HCT116 (cell line): ENCODE measurements at regions not wholly inside any gene's neighbourhood (a gene's known extent, or its start where the extent isn't known, plus 50 kb on each side); places are given as distances from the start of the nearest gene placed in this dataset.

ENCODE experiments used
- ATAC-seq: fragments of 200-7000 bp; cut with Tn5 transposase; 2 replicates; pipeline ENCODE4 v1.9.1; 2020; ENCODE audit warnings: mild to moderate bottlenecking, moderate library complexity
- BruUV-seq: library from RNA; stranded (reverse); fragments of 400-500 nt; replicated peaks from 2 replicates; lab custom pipeline; 2021; lab: Mats Ljungman, UMichigan
- CTCF ChIA-PET: fragments of 300-600 bp; sonication (Branson Sonifier 250); formaldehyde crosslinking; loops from one replicate; lab custom pipeline; 2021; ENCODE audit warnings: antibody characterized with exemption; lab: Charles Lee
- POLR2A ChIA-PET: fragments of 300-600, 350-600 bp; sonication (Branson Sonifier 250); formaldehyde crosslinking; loops from one replicate; lab custom pipeline; 2021; ENCODE audit warnings: antibody characterized with exemption; lab: Charles Lee
- RAD21 ChIA-PET, 2 experiments: fragments of 300-600 bp; sonication (Branson Sonifier 250); formaldehyde crosslinking; loops; one replicate each; lab custom pipeline; 2023; ENCODE audit warnings: low total read pairs in 2 of 2; ENCODE audit not compliant: uncharacterized antibody in 2 of 2, unreplicated experiment in 2 of 2, low non-redundant PET in 1 of 2; lab: Charles Lee
- DNase-seq: peaks from one replicate; pipeline ENCODE4 v3.0.0-alpha.2; 2010; ENCODE audit warnings: low read depth, low spot score
- H2AFZ ChIP-seq: fragments of 200-600 bp; shearing (Covaris generic), sonication (generic); 2 replicates; pipeline ENCODE4 v1.6.1; 2017; ENCODE audit warnings: low read depth, mixed run types, mixed read lengths, antibody characterized with exemption, low read length; ENCODE audit not compliant: poor library complexity, severe bottlenecking
- H3K27ac ChIP-seq: 2 replicates; pipeline ENCODE4 v1.5.1; 2012; ENCODE audit warnings: low read depth, low read length
- H3K27me3 ChIP-seq: fragments of 200-600 bp; sonication (generic); 2 replicates; pipeline ENCODE4 v1.6.1; 2016; ENCODE audit warnings: mixed run types, low read length, mixed read lengths; ENCODE audit not compliant: insufficient read depth
- H3K36me3 ChIP-seq, 2 experiments: fragments of 200-500 bp in 1 of 2; fragments of 200-600 bp in 1 of 2; sonication (Bioruptor generic) in 1 of 2; sonication (generic) in 1 of 2; 2 replicates each; pipeline versions ENCODE4 v1.5.1 to v1.6.1; 2014 to 2016; ENCODE audit warnings: low read length in 2 of 2, inconsistent platforms in 1 of 2, mixed read lengths in 1 of 2, mixed run types in 1 of 2; ENCODE audit not compliant: insufficient read depth in 2 of 2, control insufficient read depth in 1 of 2
- H3K4me1 ChIP-seq, 2 experiments: fragments of 200-600 bp in 1 of 2; sonication (generic) in 1 of 2; 2 replicates each; pipeline versions ENCODE4 v1.5.1 to v1.6.1; 2012 to 2017; ENCODE audit warnings: low read length in 2 of 2, inconsistent platforms in 1 of 2, mild to moderate bottlenecking in 1 of 2, mixed read lengths in 1 of 2, mixed run types in 1 of 2, moderate library complexity in 1 of 2; ENCODE audit not compliant: insufficient read depth in 2 of 2, control insufficient read depth in 1 of 2
- H3K4me2 ChIP-seq: fragments of 200-600 bp; sonication (generic); 2 replicates; pipeline ENCODE4 v1.6.1; 2017; ENCODE audit warnings: mixed run types, low read length, mixed read lengths
- H3K4me3 ChIP-seq, 2 experiments: fragments of 200-600 bp in 1 of 2; sonication (generic) in 1 of 2; replicated peaks in 1 of 2; 2 replicates each; pipeline ENCODE4 v1.5.1; 2011 to 2016; ENCODE audit warnings: low read length in 2 of 2, control low read depth in 1 of 2, low read depth in 1 of 2, mild to moderate bottlenecking in 1 of 2, mixed read lengths in 1 of 2, mixed run types in 1 of 2
- H3K79me2 ChIP-seq: fragments of 200-600 bp; sonication (generic); 2 replicates; pipeline ENCODE4 v1.6.1; 2017; ENCODE audit warnings: mild to moderate bottlenecking, mixed run types, low read length, moderate library complexity, mixed read lengths; ENCODE audit not compliant: insufficient read depth
- H3K9ac ChIP-seq: fragments of 200-600 bp; sonication (generic); 2 replicates; pipeline ENCODE4 v1.6.1; 2016; ENCODE audit warnings: low read length, mixed read lengths
- H3K9me2 ChIP-seq: fragments of 200-600 bp; sonication (generic), shearing (Covaris generic); 2 replicates; pipeline ENCODE4 v1.6.1; 2017; ENCODE audit warnings: mixed run types, mild to moderate bottlenecking, moderate library complexity; ENCODE audit not compliant: insufficient read depth
- H3K9me3 ChIP-seq, 2 experiments: fragments of 200-500 bp in 1 of 2; fragments of 200-600 bp in 1 of 2; sonication (Bioruptor generic) in 1 of 2; sonication (generic) in 1 of 2; 2 replicates each; pipeline ENCODE4 v1.6.1; 2014 to 2017; ENCODE audit warnings: low read length in 2 of 2, mixed read lengths in 2 of 2, inconsistent platforms in 1 of 2, low read depth in 1 of 2, mild to moderate bottlenecking in 1 of 2, mixed run types in 1 of 2, moderate library complexity in 1 of 2; ENCODE audit not compliant: control insufficient read depth in 1 of 2, insufficient read depth in 1 of 2
- H4K20me1 ChIP-seq: fragments of 200-600 bp; sonication (generic), shearing (Covaris generic); 2 replicates; pipeline ENCODE4 v1.6.1; 2017; ENCODE audit warnings: mixed run types, mild to moderate bottlenecking, moderate library complexity; ENCODE audit not compliant: insufficient read depth
- CBX3 ChIP-seq: IDR thresholded peaks from 2 replicates; pipeline ENCODE4 v1.6.1; 2012; ENCODE audit warnings: low read depth
- CEBPB ChIP-seq: IDR thresholded peaks from 2 replicates; pipeline ENCODE4 v1.6.1; 2012; ENCODE audit warnings: low read depth
- ELF1 ChIP-seq: IDR thresholded peaks from 2 replicates; pipeline ENCODE4 v1.6.1; 2012; ENCODE audit warnings: low read depth, borderline replicate concordance
- EZH2 ChIP-seq: fragments of 200-600 bp; sonication (generic); IDR thresholded peaks from 2 replicates; pipeline ENCODE4 v1.6.1; 2017; ENCODE audit warnings: antibody characterized with exemption, mixed run types
- FOSL1 ChIP-seq: IDR thresholded peaks from 2 replicates; pipeline ENCODE4 v1.6.1; 2012; ENCODE audit warnings: low read depth
- JUND ChIP-seq: IDR thresholded peaks from 2 replicates; pipeline ENCODE4 v1.6.1; 2012
- POLR2A ChIP-seq: IDR thresholded peaks from 2 replicates; pipeline ENCODE4 v1.7.0; 2011; ENCODE audit warnings: borderline replicate concordance; ENCODE audit not compliant: insufficient read depth, insufficient read length; ENCODE audit errors: extremely low read depth
- POLR2AphosphoS5 ChIP-seq: IDR thresholded peaks from 2 replicates; pipeline ENCODE4 v1.6.1; 2011; ENCODE audit warnings: mild to moderate bottlenecking, low read depth, low read length, moderate library complexity
- RAD21 ChIP-seq: IDR thresholded peaks from 2 replicates; pipeline ENCODE4 v1.6.1; 2012; ENCODE audit warnings: low read depth, mild to moderate bottlenecking
- SIN3A ChIP-seq: IDR thresholded peaks from 2 replicates; pipeline ENCODE4 v1.6.1; 2012; ENCODE audit warnings: low read depth
- SP1 ChIP-seq: IDR thresholded peaks from 2 replicates; pipeline ENCODE4 v1.6.1; 2012; ENCODE audit warnings: low read depth
- SRF ChIP-seq: IDR thresholded peaks from 2 replicates; pipeline ENCODE4 v1.6.1; 2012; ENCODE audit warnings: low read depth
- YY1 ChIP-seq: IDR thresholded peaks from 2 replicates; pipeline ENCODE4 v1.6.1; 2011; ENCODE audit warnings: low read length, low read depth, moderate library complexity, mild to moderate bottlenecking; ENCODE audit not compliant: insufficient replicate concordance; ENCODE audit errors: extremely low read depth
- ZFX ChIP-seq: fragments of 450-650 bp; IDR thresholded peaks from 2 replicates; pipeline ENCODE4 v1.6.1; 2017
- ZNF274 ChIP-seq: fragments of 200-500 bp; sonication (Bioruptor generic); IDR thresholded peaks from 2 replicates; pipeline ENCODE4 v1.6.1; 2014; ENCODE audit warnings: mild to moderate bottlenecking, low read depth, low read length, inconsistent platforms
- intact Hi-C: fragments of 100-400 bp; cut with micrococcal nuclease; formaldehyde crosslinking; loops from 2 replicates; pipeline ENCODE4 v1.10.0; 2022
- TF ChIP-seq, protein P1 (sequence below): IDR thresholded peaks from 2 replicates; pipeline ENCODE4 v1.6.1; 2012; ENCODE audit warnings: low read depth
- TF ChIP-seq, protein P2 (sequence below), 3 experiments: fragments of 200-600 bp in 1 of 3; sonication (generic) in 1 of 3; IDR thresholded peaks in 2 of 3; conservative IDR thresholded peaks in 1 of 3; 2 replicates each; pipeline ENCODE4 v1.5.1; 2012 to 2017; ENCODE audit warnings: low read depth in 2 of 3, low read length in 2 of 3, antibody characterized with exemption in 1 of 3, borderline replicate concordance in 1 of 3, control low read depth in 1 of 3, mild to moderate bottlenecking in 1 of 3, mixed read lengths in 1 of 3, mixed run types in 1 of 3, moderate library complexity in 1 of 3; ENCODE audit not compliant: insufficient read depth in 1 of 3
- TF ChIP-seq, protein P3 (sequence below): IDR thresholded peaks from 2 replicates; pipeline ENCODE4 v1.6.1; 2012
- TF ChIP-seq, protein P4 (sequence below): IDR thresholded peaks from 2 replicates; pipeline ENCODE4 v1.6.1; 2012
- TF ChIP-seq, protein P5 (sequence below): IDR thresholded peaks from 2 replicates; pipeline ENCODE4 v1.6.1; 2011; ENCODE audit warnings: mild to moderate bottlenecking, low read length, moderate library complexity; ENCODE audit not compliant: insufficient replicate concordance; ENCODE audit errors: extremely low read depth

DNA sequence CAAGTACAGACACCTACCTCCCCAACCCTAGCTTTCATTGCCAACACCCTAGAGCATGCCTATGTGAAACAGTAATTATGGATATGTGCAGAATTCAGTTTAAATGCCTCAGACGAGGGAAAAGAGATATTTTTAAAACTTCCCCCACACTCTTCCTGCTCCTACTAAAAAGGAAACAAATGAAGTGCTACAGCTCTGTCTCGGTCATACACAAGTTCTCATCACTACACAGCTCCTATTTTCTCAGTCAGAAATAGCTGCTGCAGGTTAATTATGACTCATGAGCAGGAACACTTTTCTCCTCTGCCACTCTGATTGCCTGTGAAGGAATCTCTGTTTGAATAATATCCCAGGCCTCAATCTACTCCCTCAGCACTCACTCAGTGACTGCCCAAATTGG, 703.6 kb upstream of the FLRT2 start:
- no TSS peak for BruUV-seq
- H3K9me3 ChIP-seq: peaks cover 5 to 26% of the 10 kb centered on the region in 2 experiments; a peak in 2 of 4 replicates
- CTCF ChIA-PET: no interaction called here
- intact Hi-C loops: no loop called here
- no peak overlapping the region for H3K4me3 ChIP-seq
- no peak overlapping the region for H2AFZ ChIP-seq
- no peaks in the 10 kb centered on the region for H3K9me2 ChIP-seq
- POLR2A ChIA-PET: no interaction called here
- no peaks in the 10 kb centered on the region for H3K79me2 ChIP-seq
- H3K27ac ChIP-seq: no peak overlapping the region
- H3K27me3 ChIP-seq: no peaks in the 10 kb centered on the region
- H3K4me1 ChIP-seq: no peaks in the 10 kb centered on the region
- ATAC-seq (no peak), DNase-seq (no peak)
- H3K4me2 ChIP-seq: no peak overlapping the region
- no peaks in the 10 kb centered on the region for H3K36me3 ChIP-seq
- H4K20me1 ChIP-seq: no peaks in the 10 kb centered on the region
- TF ChIP-seq, protein P1, sequence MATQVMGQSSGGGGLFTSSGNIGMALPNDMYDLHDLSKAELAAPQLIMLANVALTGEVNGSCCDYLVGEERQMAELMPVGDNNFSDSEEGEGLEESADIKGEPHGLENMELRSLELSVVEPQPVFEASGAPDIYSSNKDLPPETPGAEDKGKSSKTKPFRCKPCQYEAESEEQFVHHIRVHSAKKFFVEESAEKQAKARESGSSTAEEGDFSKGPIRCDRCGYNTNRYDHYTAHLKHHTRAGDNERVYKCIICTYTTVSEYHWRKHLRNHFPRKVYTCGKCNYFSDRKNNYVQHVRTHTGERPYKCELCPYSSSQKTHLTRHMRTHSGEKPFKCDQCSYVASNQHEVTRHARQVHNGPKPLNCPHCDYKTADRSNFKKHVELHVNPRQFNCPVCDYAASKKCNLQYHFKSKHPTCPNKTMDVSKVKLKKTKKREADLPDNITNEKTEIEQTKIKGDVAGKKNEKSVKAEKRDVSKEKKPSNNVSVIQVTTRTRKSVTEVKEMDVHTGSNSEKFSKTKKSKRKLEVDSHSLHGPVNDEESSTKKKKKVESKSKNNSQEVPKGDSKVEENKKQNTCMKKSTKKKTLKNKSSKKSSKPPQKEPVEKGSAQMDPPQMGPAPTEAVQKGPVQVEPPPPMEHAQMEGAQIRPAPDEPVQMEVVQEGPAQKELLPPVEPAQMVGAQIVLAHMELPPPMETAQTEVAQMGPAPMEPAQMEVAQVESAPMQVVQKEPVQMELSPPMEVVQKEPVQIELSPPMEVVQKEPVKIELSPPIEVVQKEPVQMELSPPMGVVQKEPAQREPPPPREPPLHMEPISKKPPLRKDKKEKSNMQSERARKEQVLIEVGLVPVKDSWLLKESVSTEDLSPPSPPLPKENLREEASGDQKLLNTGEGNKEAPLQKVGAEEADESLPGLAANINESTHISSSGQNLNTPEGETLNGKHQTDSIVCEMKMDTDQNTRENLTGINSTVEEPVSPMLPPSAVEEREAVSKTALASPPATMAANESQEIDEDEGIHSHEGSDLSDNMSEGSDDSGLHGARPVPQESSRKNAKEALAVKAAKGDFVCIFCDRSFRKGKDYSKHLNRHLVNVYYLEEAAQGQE: no peak
- no peak for TF ChIP-seq ELF1
- TF ChIP-seq CBX3: no peak
- TF ChIP-seq JUND: no peak
- no peak for TF ChIP-seq ZFX
- no peak for TF ChIP-seq EZH2
- TF ChIP-seq CEBPB: no peak
- TF ChIP-seq, protein P2, sequence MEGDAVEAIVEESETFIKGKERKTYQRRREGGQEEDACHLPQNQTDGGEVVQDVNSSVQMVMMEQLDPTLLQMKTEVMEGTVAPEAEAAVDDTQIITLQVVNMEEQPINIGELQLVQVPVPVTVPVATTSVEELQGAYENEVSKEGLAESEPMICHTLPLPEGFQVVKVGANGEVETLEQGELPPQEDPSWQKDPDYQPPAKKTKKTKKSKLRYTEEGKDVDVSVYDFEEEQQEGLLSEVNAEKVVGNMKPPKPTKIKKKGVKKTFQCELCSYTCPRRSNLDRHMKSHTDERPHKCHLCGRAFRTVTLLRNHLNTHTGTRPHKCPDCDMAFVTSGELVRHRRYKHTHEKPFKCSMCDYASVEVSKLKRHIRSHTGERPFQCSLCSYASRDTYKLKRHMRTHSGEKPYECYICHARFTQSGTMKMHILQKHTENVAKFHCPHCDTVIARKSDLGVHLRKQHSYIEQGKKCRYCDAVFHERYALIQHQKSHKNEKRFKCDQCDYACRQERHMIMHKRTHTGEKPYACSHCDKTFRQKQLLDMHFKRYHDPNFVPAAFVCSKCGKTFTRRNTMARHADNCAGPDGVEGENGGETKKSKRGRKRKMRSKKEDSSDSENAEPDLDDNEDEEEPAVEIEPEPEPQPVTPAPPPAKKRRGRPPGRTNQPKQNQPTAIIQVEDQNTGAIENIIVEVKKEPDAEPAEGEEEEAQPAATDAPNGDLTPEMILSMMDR (IDR thresholded peaks at IDR 0.05 in 2 of 3, conservative IDR thresholded peaks at IDR 0.05 in 1 of 3; ENCODE audit: borderline replicate concordance in 1 of 3, insufficient read depth in 1 of 3, low read depth in 2 of 3, low read length in 2 of 3): no peak
- TF ChIP-seq POLR2AphosphoS5: no peak
- TF ChIP-seq POLR2A: no peak
- TF ChIP-seq, protein P3, sequence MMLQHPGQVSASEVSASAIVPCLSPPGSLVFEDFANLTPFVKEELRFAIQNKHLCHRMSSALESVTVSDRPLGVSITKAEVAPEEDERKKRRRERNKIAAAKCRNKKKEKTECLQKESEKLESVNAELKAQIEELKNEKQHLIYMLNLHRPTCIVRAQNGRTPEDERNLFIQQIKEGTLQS: no peak
- TF ChIP-seq, protein P4, sequence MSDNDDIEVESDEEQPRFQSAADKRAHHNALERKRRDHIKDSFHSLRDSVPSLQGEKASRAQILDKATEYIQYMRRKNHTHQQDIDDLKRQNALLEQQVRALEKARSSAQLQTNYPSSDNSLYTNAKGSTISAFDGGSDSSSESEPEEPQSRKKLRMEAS: no peak
- no peak for TF ChIP-seq RAD21
- TF ChIP-seq FOSL1: no peak
- TF ChIP-seq, protein P5, sequence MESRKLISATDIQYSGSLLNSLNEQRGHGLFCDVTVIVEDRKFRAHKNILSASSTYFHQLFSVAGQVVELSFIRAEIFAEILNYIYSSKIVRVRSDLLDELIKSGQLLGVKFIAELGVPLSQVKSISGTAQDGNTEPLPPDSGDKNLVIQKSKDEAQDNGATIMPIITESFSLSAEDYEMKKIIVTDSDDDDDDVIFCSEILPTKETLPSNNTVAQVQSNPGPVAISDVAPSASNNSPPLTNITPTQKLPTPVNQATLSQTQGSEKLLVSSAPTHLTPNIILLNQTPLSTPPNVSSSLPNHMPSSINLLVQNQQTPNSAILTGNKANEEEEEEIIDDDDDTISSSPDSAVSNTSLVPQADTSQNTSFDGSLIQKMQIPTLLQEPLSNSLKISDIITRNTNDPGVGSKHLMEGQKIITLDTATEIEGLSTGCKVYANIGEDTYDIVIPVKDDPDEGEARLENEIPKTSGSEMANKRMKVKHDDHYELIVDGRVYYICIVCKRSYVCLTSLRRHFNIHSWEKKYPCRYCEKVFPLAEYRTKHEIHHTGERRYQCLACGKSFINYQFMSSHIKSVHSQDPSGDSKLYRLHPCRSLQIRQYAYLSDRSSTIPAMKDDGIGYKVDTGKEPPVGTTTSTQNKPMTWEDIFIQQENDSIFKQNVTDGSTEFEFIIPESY: no peak
- no peak for TF ChIP-seq SP1
- no peak for TF ChIP-seq SIN3A
- TF ChIP-seq ZNF274: no peak
- no peak for TF ChIP-seq YY1
- TF ChIP-seq SRF: no peak
- H3K9ac ChIP-seq: no peak overlapping the region
- RAD21 ChIA-PET: no interaction called here
